ENCODE measurements at regions not wholly inside any gene's neighbourhood (a gene's known extent, or its start where the extent isn't known, plus 50 kb on each side); places are given as distances from the start of the nearest gene placed in this dataset.

- dilution Hi-C loops (cut with MboI; ENCODE audit: extremely low pct_ligation_motif_present, low sequenced_read_pairs) = no loop called here
Observed at GRCh38 chr9:126038790-126039189, 287.8 kb upstream of the MVB12B start.

GRCh38 chr9:126043681-126044080, 282.9 kb upstream of the MVB12B start:
- H3K4me2 ChIP-seq (ENCODE audit: control insufficient read depth, extremely low read depth, insufficient read depth, low read depth, low read length) = no peak overlapping the region
- H3K9me1 ChIP-seq (ENCODE audit: control insufficient read depth, extremely low read depth, insufficient read depth, low read length) = no peaks in the 10 kb centered on the region
- H3K27ac ChIP-seq (ENCODE audit: control insufficient read depth, insufficient read depth, low read length) = no peak overlapping the region
- dilution Hi-C loops (cut with MboI; ENCODE audit: extremely low pct_ligation_motif_present, low sequenced_read_pairs) = no loop called here
- no peak overlapping the region for H2AFZ ChIP-seq (ENCODE audit: control insufficient read depth, low read length)
- H3K36me3 ChIP-seq (ENCODE audit: control insufficient read depth in 2 of 2, extremely low read depth in 1 of 2, insufficient read depth in 2 of 2, low read length in 2 of 2) = no peaks in the 10 kb centered on the region
- FAIRE-seq (no peak), DNase-seq (ENCODE audit: low read depth, low spot score) (no peak)
- H3K79me2 ChIP-seq (ENCODE audit: control insufficient read depth, insufficient read depth, low read length) = no peaks in the 10 kb centered on the region
- no peak for TF ChIP-seq CTCF (optimal IDR thresholded peaks at IDR 0.05 in 1 of 3, IDR thresholded peaks at IDR 0.05 in 1 of 3, conservative IDR thresholded peaks at IDR 0.05 in 1 of 3; ENCODE audit: extremely low read depth in 1 of 3, insufficient read depth in 2 of 3, low read length in 3 of 3)
- TF ChIP-seq EZH2 (IDR thresholded peaks at IDR 0.05; ENCODE audit: low read length) = no peak
- H3K9ac ChIP-seq (ENCODE audit: control insufficient read depth, extremely low read depth, insufficient read depth, low read length) = no peak overlapping the region
- no peaks in the 10 kb centered on the region for H3K9me3 ChIP-seq (ENCODE audit: control insufficient read depth, low read depth, low read length)
- H3K27me3 ChIP-seq (ENCODE audit: control insufficient read depth, extremely low read depth, insufficient read depth, low read length) = peaks cover 15% of the 10 kb centered on the region
- H4K20me1 ChIP-seq (ENCODE audit: control insufficient read depth, extremely low read depth, insufficient read depth, low read length) = no peaks in the 10 kb centered on the region
- H3K4me3 ChIP-seq (ENCODE audit: control insufficient read depth in 2 of 3, extremely low read depth in 1 of 3, insufficient read depth in 2 of 3, low read depth in 1 of 3, low read length in 3 of 3) = no peak overlapping the region
- H3K4me1 ChIP-seq (ENCODE audit: control insufficient read depth, extremely low read depth, insufficient read depth, low read length) = no peaks in the 10 kb centered on the region

More at GRCh38 chr9:126038790-126039189, 287.8 kb upstream of the MVB12B start:
- no peak overlapping the region for H3K9ac ChIP-seq (ENCODE audit: control insufficient read depth, extremely low read depth, insufficient read depth, low read length)
- H3K4me3 ChIP-seq (ENCODE audit: control insufficient read depth in 2 of 3, extremely low read depth in 1 of 3, insufficient read depth in 2 of 3, low read depth in 1 of 3, low read length in 3 of 3) = no peak overlapping the region
- H2AFZ ChIP-seq (ENCODE audit: control insufficient read depth, low read length) = no peak overlapping the region
- H3K4me1 ChIP-seq (ENCODE audit: control insufficient read depth, extremely low read depth, insufficient read depth, low read length) = no peaks in the 10 kb centered on the region
- peaks cover 5% of the 10 kb centered on the region for H3K27me3 ChIP-seq (ENCODE audit: control insufficient read depth, extremely low read depth, insufficient read depth, low read length)
- no peak overlapping the region for H3K27ac ChIP-seq (ENCODE audit: control insufficient read depth, insufficient read depth, low read length)
- TF ChIP-seq CTCF (optimal IDR thresholded peaks at IDR 0.05 in 1 of 3, IDR thresholded peaks at IDR 0.05 in 1 of 3, conservative IDR thresholded peaks at IDR 0.05 in 1 of 3; ENCODE audit: extremely low read depth in 1 of 3, insufficient read depth in 2 of 3, low read length in 3 of 3) = no peak
- no peak for TF ChIP-seq EZH2 (IDR thresholded peaks at IDR 0.05; ENCODE audit: low read length)
- H3K79me2 ChIP-seq (ENCODE audit: control insufficient read depth, insufficient read depth, low read length) = no peaks in the 10 kb centered on the region
- H3K4me2 ChIP-seq (ENCODE audit: control insufficient read depth, extremely low read depth, insufficient read depth, low read depth, low read length) = no peak overlapping the region
- no peaks in the 10 kb centered on the region for H3K9me1 ChIP-seq (ENCODE audit: control insufficient read depth, extremely low read depth, insufficient read depth, low read length)
- no peak for FAIRE-seq
- no peak for DNase-seq (ENCODE audit: low read depth, low spot score)
- H3K36me3 ChIP-seq (ENCODE audit: control insufficient read depth in 2 of 2, extremely low read depth in 1 of 2, insufficient read depth in 2 of 2, low read length in 2 of 2) = no peaks in the 10 kb centered on the region
- no peaks in the 10 kb centered on the region for H4K20me1 ChIP-seq (ENCODE audit: control insufficient read depth, extremely low read depth, insufficient read depth, low read length)
- H3K9me3 ChIP-seq (ENCODE audit: control insufficient read depth, low read depth, low read length) = no peaks in the 10 kb centered on the region
